Smooth muscle cell (in vitro differentiated cells): ENCODE measurements at regions not wholly inside any gene's neighbourhood (a gene's known extent, or its start where the extent isn't known, plus 50 kb on each side); places are given as distances from the start of the nearest gene placed in this dataset.

Source experiments
- DNase-seq: peaks from one replicate; lab custom pipeline; 2025; ENCODE audit not compliant: unreplicated experiment; lab: John Stamatoyannopoulos, UW
- H2AFZ ChIP-seq: fragments of 200-600 bp; sonication (generic); 2 replicates; pipeline ENCODE4 v1.6.0; 2016; ENCODE audit warnings: antibody characterized with exemption, low read depth, mild to moderate bottlenecking
- H3F3A ChIP-seq: fragments of 200-600 bp; sonication (generic); 2 replicates; pipeline ENCODE4 v1.6.0; 2017; ENCODE audit warnings: antibody characterized with exemption, low read depth
- H3K27ac ChIP-seq: fragments of 200-600 bp; sonication (generic); 2 replicates; pipeline ENCODE4 v1.5.1; 2016; ENCODE audit warnings: low read depth, mild to moderate bottlenecking
- H3K27me3 ChIP-seq: fragments of 200-600 bp; sonication (generic); 2 replicates; pipeline ENCODE4 v1.6.1; 2016; ENCODE audit warnings: low read depth, mild to moderate bottlenecking
- H3K36me3 ChIP-seq: fragments of 200-600 bp; sonication (generic); 2 replicates; pipeline ENCODE4 v1.5.1; 2016; ENCODE audit warnings: low read depth
- H3K4me1 ChIP-seq: fragments of 200-600 bp; sonication (generic); 2 replicates; pipeline ENCODE4 v1.5.1; 2016; ENCODE audit warnings: low read depth
- H3K4me2 ChIP-seq: fragments of 200-600 bp; sonication (generic); 2 replicates; pipeline ENCODE4 v1.6.0; 2016; ENCODE audit warnings: mild to moderate bottlenecking
- H3K4me3 ChIP-seq: fragments of 200-600 bp; sonication (generic); 2 replicates; pipeline ENCODE4 v1.5.1; 2016; ENCODE audit warnings: mild to moderate bottlenecking
- H3K79me2 ChIP-seq: fragments of 200-600 bp; sonication (generic); 2 replicates; pipeline ENCODE4 v1.6.0; 2016; ENCODE audit warnings: low read depth, mild to moderate bottlenecking
- H3K9ac ChIP-seq: fragments of 200-600 bp; sonication (generic); 2 replicates; pipeline ENCODE4 v1.6.0; 2016; ENCODE audit warnings: low read depth
- H3K9me3 ChIP-seq: fragments of 200-600 bp; sonication (generic); replicated peaks from 2 replicates; pipeline ENCODE4 v1.5.1; 2016; ENCODE audit warnings: low read depth
- H4K20me1 ChIP-seq: fragments of 200-600 bp; sonication (generic); 2 replicates; pipeline ENCODE4 v1.6.0; 2016; ENCODE audit warnings: low read depth
- WGBS: methylation state at CpG from one replicate; pipeline ENCODE4 v1.1.7; 2016; ENCODE audit warnings: low lambda C conversion rate; 5-methylcytosine and 5-hydroxymethylcytosine counted together
- TF ChIP-seq, protein P1 (sequence below): fragments of 200-600 bp; sonication (generic); IDR thresholded peaks from 2 replicates; pipeline ENCODE4 v1.5.1; 2017; ENCODE audit warnings: borderline replicate concordance, mild to moderate bottlenecking, antibody characterized with exemption; ENCODE audit not compliant: insufficient read depth, poor library complexity, severe bottlenecking

DNA sequence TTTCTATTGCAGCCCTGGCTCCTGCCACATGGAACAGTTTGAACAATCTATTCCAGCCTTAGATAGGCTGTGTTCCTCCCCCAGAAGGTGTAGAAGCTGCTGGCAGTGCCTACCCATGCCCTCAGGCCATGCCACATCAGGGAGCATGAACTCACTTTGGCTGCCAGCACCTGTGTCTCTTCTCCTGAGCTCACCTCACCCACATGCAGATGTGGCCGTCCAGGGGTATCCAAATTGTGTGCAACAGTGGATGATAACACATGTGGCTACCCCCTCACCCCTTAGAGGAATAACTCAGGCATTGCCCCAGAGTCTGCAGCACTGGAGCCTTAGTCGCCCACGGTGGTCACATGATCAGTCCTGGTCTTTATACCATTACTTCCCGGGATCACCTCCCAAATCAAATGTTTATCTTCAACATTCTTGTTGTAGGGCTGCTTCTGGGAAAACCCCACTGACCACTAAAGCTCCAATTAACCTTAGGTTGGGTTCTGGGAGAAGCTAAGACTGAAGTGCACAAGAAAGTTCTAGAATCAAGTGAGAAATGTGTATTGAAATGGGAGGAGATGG, 110.4 kb downstream of the BANF2 start:
- Histone ChIP-seq H3K9me3 (no peaks in the 10 kb centered on the region), H3F3A (peaks cover 8% of the 10 kb centered on the region), H3K36me3 (no peaks in the 10 kb centered on the region), H2AFZ (no peak overlapping the region), H3K4me3 (no peak overlapping the region), H3K27me3 (no peaks in the 10 kb centered on the region), H3K79me2 (no peaks in the 10 kb centered on the region), H3K9ac (no peak overlapping the region), H3K4me1 (peaks cover 4% of the 10 kb centered on the region), H4K20me1 (no peaks in the 10 kb centered on the region), H3K27ac (no peak overlapping the region), H3K4me2 (peak overlapping the region; percentile 28)
- no peak for DNase-seq
- 56% methylated on average over 4 of the region's 4 CpGs for WGBS
- TF ChIP-seq, protein P1, sequence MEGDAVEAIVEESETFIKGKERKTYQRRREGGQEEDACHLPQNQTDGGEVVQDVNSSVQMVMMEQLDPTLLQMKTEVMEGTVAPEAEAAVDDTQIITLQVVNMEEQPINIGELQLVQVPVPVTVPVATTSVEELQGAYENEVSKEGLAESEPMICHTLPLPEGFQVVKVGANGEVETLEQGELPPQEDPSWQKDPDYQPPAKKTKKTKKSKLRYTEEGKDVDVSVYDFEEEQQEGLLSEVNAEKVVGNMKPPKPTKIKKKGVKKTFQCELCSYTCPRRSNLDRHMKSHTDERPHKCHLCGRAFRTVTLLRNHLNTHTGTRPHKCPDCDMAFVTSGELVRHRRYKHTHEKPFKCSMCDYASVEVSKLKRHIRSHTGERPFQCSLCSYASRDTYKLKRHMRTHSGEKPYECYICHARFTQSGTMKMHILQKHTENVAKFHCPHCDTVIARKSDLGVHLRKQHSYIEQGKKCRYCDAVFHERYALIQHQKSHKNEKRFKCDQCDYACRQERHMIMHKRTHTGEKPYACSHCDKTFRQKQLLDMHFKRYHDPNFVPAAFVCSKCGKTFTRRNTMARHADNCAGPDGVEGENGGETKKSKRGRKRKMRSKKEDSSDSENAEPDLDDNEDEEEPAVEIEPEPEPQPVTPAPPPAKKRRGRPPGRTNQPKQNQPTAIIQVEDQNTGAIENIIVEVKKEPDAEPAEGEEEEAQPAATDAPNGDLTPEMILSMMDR = no peak

DNA sequence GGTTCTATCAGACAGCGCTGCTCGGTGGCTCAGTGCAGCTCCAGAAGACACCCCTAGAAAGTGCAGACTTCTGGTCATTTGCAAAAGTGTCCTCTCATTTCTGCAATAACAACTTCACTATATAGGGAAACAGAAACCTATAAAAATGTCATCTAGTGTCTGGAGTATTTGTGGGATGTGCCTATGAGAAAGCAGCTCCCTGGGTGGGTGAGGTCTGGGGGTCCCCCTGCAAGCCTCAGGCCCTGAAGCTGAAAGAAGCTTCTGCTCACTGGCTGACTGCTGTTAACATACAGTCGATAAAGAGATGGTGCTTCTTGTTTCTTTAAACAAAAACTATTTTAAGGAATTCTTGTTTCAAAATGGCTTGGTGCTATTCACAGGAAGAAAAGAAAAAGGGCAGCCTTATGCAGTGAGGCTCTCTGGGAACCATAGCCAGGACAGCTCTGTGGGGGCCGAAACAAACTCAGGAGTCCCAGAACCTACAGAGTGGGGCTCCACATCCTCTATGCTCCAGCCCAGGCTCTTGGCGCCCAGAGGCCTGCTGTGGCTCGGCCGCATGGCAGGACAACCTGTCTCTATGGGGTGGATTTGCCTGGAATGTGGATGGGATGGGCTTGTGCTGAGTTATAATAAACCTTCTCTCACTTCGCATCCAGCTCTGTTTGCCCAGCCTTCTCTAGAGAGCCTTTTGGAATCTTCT, 109.7 kb downstream of the BANF2 start:
- Histone ChIP-seq H4K20me1 (no peaks in the 10 kb centered on the region), H3K4me2 (peak overlapping the region; percentile 28), H3K79me2 (no peaks in the 10 kb centered on the region), H3K9me3 (no peaks in the 10 kb centered on the region), H3K4me1 (peaks cover 4% of the 10 kb centered on the region), H3K9ac (no peak overlapping the region), H3K4me3 (no peak overlapping the region), H3F3A (peaks cover 8% of the 10 kb centered on the region), H2AFZ (peak overlapping the region; percentile 71), H3K27ac (peak overlapping the region; percentile 0), H3K36me3 (no peaks in the 10 kb centered on the region), H3K27me3 (no peaks in the 10 kb centered on the region)
- no peak for DNase-seq
- TF ChIP-seq, protein P1 = no peak
- 62% methylated on average over 8 of the region's 8 CpGs for WGBS

DNA sequence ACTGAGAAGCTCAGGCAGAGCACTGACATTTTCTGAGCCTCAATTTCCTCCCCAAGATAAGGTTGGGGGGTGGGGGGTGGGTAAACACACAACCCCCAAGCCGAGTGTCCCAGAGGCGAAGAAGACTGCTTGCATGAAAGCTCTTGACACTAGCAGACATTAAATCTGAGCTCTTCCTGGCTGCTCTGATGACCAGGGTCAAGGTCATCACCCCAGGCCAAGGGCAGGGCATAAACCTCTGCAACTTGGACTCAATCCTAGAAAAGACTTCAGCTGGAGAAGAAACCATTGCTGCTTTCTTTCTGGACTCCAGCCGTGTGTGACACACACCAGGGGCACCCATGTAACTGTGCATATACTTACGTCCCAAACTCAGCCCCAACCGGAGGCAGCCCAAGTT, 109.0 kb downstream of the BANF2 start:
- Histone ChIP-seq H3K27ac (peak overlapping the region; percentile 3), H3K4me2 (peak overlapping the region; percentile 23), H3K9me3 (no peaks in the 10 kb centered on the region), H3K4me1 (peaks cover 4% of the 10 kb centered on the region), H3K27me3 (no peaks in the 10 kb centered on the region), H3K79me2 (no peaks in the 10 kb centered on the region), H2AFZ (no peak overlapping the region), H4K20me1 (no peaks in the 10 kb centered on the region), H3K9ac (no peak overlapping the region), H3K4me3 (no peak overlapping the region), H3F3A (peaks cover 8% of the 10 kb centered on the region), H3K36me3 (no peaks in the 10 kb centered on the region)
- TF ChIP-seq, protein P1 = no peak
- no peak for DNase-seq
- 78% methylated on average over 5 of the region's 5 CpGs for WGBS

DNA sequence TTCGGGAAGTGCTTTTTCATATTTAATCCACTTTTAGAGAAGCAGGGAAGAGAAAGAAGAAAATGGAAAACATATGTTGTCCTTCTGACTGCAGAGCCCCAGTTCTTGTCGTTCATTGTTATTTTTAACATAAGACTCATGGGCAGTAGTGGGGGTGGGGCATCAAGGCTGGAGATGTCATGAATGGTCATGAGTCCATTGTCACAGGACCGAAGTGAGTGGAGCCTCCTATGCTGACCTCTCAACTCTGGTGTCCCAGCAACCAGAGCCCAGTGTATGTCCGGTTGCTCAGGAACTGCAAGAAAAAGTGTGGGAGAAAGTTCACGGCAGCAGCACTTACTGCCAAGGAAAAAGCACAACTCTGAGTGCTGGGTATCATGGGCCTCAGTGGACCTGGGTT, 108.6 kb downstream of the BANF2 start:
- Histone ChIP-seq H3K79me2 (no peaks in the 10 kb centered on the region), H3K27ac (peak overlapping the region; percentile 3), H3K9me3 (no peaks in the 10 kb centered on the region), H3K36me3 (no peaks in the 10 kb centered on the region), H3K9ac (no peak overlapping the region), H3F3A (peaks cover 8% of the 10 kb centered on the region), H3K4me3 (no peak overlapping the region), H3K27me3 (no peaks in the 10 kb centered on the region), H3K4me2 (peak overlapping the region; percentile 23), H4K20me1 (no peaks in the 10 kb centered on the region), H2AFZ (peak overlapping the region; percentile 23), H3K4me1 (peaks cover 4% of the 10 kb centered on the region)
- DNase-seq = no peak
- TF ChIP-seq, protein P1 = no peak
- 41% methylated on average over 5 of the region's 5 CpGs for WGBS
